Amniotic stem cell (primary cell): ENCODE measurements at regions not wholly inside any gene's neighbourhood (a gene's known extent, or its start where the extent isn't known, plus 50 kb on each side); places are given as distances from the start of the nearest gene placed in this dataset.
"Not testable (repeated sequence)": the region's sequence is repeated elsewhere in the genome, so short reads cannot be mapped to it uniquely, and the experiment has no call there.

Source experiments
- DNase-seq: peaks from one replicate; lab custom pipeline; 2025; lab: John Stamatoyannopoulos, UW

DNA sequence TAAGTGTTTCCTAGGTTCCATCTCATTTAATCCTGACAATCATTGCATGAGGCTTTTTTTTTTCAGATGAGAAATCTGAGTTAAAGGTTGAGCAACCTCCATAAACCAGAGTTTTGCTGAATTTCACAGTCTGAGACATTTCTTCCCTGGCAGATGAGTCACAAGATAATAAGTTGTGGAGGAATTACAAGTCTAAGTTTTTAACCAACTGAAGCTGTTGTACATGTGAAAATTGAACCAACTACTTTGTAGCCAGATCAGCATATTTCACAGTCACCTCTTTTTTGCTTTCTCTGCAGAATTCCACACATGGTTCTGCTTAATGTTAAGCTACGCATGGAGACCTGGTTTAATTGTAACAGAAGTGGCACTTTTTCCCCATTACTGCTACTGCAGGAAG, 765.6 kb downstream of the CDH11 start:
- DNase-seq: peak; percentile 41

GRCh38 chr16:64352246-64352645, 769.6 kb downstream of the CDH11 start:
- no peak for DNase-seq

DNA sequence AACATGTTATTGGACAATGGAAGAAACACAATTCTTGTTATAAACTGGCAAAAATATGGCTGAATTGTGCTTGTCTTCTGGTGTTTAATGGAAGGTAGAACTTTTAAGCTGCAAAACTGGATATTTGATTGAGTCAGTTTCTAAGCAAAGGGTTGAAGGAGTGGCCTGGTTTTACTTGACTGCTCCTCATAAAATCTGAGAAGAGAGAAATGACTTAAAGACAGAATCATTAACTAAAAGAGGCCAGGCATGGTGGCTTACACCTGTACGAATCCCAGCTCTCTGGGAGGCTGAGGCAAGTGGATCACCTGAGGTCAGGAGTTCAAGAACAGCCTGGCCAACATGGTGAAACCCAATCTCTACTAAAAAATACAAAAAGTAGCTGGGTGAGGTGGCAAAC, 770.7 kb downstream of the CDH11 start:
- no peak for DNase-seq

- no peak for DNase-seq
Measured at GRCh38 chr16:64346080-64346479, 775.8 kb downstream of the CDH11 start.

GRCh38 chr16:64345142-64345541, 776.7 kb downstream of the CDH11 start:
- DNase-seq: no peak

DNA sequence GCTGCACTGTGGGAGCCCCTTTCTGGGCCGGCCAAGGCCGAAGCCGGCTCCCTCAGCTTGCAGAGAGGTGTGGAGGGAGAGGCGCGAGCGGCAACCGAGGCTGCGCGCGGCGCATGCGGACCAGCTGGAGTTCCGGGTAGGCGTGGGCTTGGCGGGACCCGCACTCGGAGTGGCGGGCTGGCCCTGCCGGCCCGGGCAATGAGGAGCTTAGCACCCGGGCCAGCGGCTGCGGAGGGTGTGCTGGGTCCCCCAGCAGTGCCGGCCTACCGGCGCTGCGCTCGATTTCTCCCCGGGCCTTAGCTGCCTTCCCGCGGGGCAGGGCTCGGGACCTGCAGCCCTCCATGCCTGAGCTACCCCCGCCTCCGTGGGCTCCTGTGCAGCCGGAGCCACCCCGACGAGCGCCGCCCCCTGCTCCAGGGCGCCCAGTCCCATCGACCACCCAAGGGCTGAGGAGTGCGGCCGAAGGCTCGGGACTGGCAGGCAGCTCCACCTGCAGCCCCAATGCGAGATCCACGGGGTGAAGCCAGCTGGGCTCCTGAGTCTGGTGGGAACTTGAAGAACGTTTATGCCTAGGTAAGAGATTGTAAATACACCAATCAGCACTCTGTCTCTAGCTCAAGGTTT, 777.9 kb downstream of the CDH11 start:
- not testable (repeated sequence) for DNase-seq

DNA sequence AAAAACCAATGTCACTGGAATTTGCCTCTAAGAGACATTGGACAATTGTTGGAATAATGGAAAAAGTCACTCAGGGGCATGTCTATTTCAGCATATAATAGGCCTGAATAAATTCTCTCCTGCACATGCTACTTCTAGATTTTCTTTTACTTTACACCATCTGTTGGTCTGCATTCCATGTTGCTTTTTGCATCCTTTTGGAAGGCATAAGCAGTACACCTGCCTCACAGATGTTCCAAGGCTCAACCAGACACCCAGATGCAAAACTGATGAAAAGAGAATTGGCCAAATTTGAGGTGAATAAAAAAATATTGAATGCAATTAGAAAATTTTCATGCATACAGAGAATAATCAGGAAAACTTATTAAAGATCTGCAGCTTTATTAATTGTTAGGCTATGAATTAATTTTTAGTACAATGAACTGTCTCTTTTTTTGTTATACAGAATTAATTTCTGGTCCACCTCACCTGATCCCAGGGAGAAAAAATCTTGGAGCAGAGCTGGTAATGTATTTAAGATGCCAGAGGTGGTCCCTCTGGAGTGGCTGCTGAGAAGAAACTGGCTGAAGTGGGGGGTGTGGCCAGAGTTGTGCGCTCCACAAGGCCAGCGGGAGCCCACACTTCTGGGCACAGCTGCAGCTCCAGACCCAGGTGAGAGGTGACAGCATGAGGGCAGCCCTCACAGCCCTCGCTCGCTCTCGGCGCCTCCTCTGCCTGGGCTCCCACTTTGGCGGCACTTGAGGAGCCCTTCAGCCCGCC, 778.6 kb downstream of the CDH11 start:
- no peak for DNase-seq

GRCh38 chr16:64341336-64341735, 780.5 kb downstream of the CDH11 start:
- DNase-seq: not testable (repeated sequence)

- no peak for DNase-seq
Measured at GRCh38 chr16:64339052-64339770, 782.7 kb downstream of the CDH11 start.

- no peak for DNase-seq
Measured at GRCh38 chr16:64321881-64322280, 800.0 kb downstream of the CDH11 start.

- DNase-seq: no peak
Measured at GRCh38 chr16:64321066-64321465, 800.8 kb downstream of the CDH11 start.

- no peak for DNase-seq
Measured at GRCh38 chr16:64317601-64318000, 804.3 kb downstream of the CDH11 start.

DNA sequence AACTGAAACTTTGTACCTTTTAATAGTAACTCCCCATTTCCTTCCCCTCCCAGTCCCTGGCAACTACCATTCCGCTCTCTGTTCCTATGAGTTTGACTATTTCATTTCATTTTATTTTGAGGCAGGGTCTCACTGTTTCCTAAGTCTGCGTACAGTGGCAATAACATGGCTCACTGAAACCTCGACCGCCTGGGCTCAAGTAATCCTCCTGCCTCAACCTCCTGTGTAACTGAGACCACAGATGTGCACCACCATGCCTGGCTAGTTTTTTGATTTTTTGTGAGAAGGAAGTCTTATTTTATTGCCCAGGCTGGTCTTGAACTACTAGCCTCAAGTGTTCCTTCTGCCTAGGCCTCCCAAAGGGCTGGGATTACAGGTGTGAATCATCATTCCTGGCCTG, 808.1 kb downstream of the CDH11 start:
- no peak for DNase-seq

- DNase-seq: no peak
Measured at GRCh38 chr16:64312980-64313379, 808.9 kb downstream of the CDH11 start.

DNA sequence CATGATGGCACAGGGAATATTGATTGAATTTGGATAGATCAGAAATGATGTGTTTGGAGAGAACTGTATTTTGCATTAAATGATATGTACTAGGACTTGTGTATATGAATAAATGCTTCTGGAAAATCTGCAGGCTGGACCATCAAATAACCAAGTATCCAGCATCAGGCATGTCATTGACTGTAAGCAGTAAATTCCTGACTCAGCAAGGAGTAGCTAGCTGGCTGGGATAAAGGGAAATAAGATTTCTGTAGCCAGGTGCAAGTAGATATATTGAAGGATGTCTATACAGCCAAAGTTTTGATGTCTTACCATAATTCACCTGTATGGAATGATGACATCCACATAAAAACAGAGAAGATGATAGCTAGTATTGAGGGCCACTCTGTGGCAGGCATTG, 809.6 kb downstream of the CDH11 start:
- no peak for DNase-seq

GRCh38 chr16:64311241-64311640, 810.6 kb downstream of the CDH11 start:
- no peak for DNase-seq

- no peak for DNase-seq
Measured at GRCh38 chr16:64309398-64310110, 812.3 kb downstream of the CDH11 start.

GRCh38 chr16:64308721-64309120, 813.1 kb downstream of the CDH11 start:
- DNase-seq: no peak

DNA sequence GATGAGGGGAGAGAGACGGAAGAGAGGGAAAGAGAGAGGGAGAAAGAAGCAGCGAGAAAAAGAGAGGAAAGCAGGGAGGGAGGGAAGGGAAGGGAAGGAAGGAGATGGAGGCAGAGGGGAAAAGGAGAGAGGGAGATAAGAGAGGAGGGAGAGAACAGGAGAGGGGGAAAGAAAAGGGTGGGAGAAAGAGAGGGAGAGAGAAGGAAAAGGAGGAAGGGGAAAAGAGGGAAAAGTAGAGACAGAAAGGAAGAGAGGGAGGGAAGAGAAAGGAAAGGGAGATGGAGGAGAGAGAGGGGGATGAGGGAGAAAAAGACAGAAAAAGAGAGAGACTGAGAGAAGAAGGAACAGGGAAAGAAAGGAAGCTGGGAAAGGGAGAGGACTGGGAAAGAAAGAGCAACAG, 814.4 kb downstream of the CDH11 start:
- DNase-seq: no peak

- DNase-seq: no peak
Measured at GRCh38 chr16:64305663-64306062, 816.2 kb downstream of the CDH11 start.

DNA sequence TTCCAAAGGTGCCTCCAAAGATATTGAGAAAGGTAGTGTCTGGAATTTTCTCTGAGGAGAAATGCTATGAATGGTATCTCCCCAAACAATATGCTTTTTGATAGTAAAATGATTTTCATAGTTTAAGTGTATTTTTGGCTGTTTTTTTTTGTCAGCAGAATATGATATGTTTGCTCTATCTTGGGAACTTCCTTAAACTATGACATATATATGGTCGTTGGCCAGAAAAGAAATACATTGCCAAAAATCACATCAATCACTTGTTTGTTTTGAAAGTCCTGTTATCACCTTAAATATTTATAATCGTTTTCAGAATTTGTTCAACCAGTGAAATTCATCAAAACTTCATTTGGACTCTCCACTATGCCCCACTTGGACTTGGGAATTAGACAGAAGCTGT, 816.9 kb downstream of the CDH11 start:
- DNase-seq: no peak

DNA sequence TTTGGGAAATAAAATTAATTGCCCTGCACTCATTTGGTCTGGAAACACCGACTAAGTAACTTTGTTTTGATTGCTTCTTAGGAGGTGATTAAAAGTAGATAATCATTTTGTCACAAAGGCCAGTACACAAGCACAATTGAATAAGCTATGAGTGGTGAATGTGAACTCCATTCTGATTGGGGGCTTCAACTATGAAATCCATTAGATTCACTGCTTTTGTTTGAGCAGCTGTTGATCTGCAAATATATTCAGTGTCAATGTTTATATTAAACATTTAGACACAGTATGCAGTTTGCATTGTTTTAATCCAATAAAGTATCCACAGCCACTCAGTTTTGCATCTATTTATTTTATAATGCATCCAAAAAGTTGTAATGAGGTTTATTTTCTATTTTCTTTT, 817.5 kb downstream of the CDH11 start:
- DNase-seq: no peak
